B cell (primary cell): ENCODE measurements at regions not wholly inside any gene's neighbourhood (a gene's known extent, or its start where the extent isn't known, plus 50 kb on each side); places are given as distances from the start of the nearest gene placed in this dataset.

Experiments
- ATAC-seq: fragments of 200-7000 bp; cut with Tn5 transposase; one replicate; pipeline ENCODE4 v1.10.0; 2021; ENCODE audit warnings: low read depth, mild to moderate bottlenecking, moderate number of reproducible peaks, moderate library complexity
- CTCF ChIA-PET: fragments of 350-600 bp; sonication (Branson Sonifier 250); formaldehyde crosslinking; loops from one replicate; lab custom pipeline; 2021; ENCODE audit warnings: antibody characterized with exemption, inconsistent platforms; lab: Charles Lee
- POLR2A ChIA-PET: fragments of 350-600 bp; sonication (Branson Sonifier 250); formaldehyde crosslinking; loops from one replicate; lab custom pipeline; 2021; ENCODE audit warnings: antibody characterized with exemption; lab: Charles Lee
- DNase-seq: peaks from one replicate; pipeline ENCODE4 v3.0.0; 2013
- H2AFZ ChIP-seq: 2 replicates; pipeline ENCODE4 v1.6.1; 2012; ENCODE audit warnings: mild to moderate bottlenecking, low read depth, low read length; ENCODE audit not compliant: insufficient read depth, poor library complexity, severe bottlenecking
- H3K27ac ChIP-seq, 2 donors: 1 replicate in 1 of 2; 2 replicates in 1 of 2; pipeline ENCODE4 v1.5.1; 2012 to 2013; ENCODE audit warnings: low read length in 2 of 2, mild to moderate bottlenecking in 2 of 2, moderate library complexity in 1 of 2
- H3K27me3 ChIP-seq, 4 experiments: fragments of 200-600 bp in 1 of 4; sonication (generic) in 1 of 4; replicated peaks in 1 of 4; 1 replicate in 2 of 4; 2 replicates in 2 of 4; pipeline versions ENCODE4 v1.6.1 to v1.7.0; 2013 to 2016; ENCODE audit warnings: low read length in 3 of 4, mild to moderate bottlenecking in 2 of 4, mixed read lengths in 1 of 4, moderate library complexity in 1 of 4; ENCODE audit not compliant: insufficient read depth in 4 of 4, control insufficient read depth in 3 of 4; ENCODE audit errors: control extremely low read depth in 1 of 4
- H3K36me3 ChIP-seq, 2 experiments: replicated peaks in 1 of 2; 1 replicate in 1 of 2; 2 replicates in 1 of 2; pipeline versions ENCODE4 v1.6.1 to v1.7.1; 2013; ENCODE audit warnings: low read length in 1 of 2; ENCODE audit not compliant: insufficient read depth in 2 of 2, control insufficient read depth in 1 of 2; ENCODE audit errors: control extremely low read depth in 1 of 2, extremely low read depth in 1 of 2
- H3K4me1 ChIP-seq, 2 donors: fragments of 200-600 bp in 1 of 2; sonication (generic) in 1 of 2; 1 replicate in 1 of 2; 2 replicates in 1 of 2; pipeline versions ENCODE4 v1.5.1 to v1.6.1; 2013 to 2017; ENCODE audit warnings: low read length in 2 of 2; ENCODE audit not compliant: control insufficient read depth in 2 of 2, insufficient read depth in 2 of 2
- H3K4me2 ChIP-seq: replicated peaks from 2 replicates; pipeline ENCODE3; 2012; ENCODE audit warnings: mild to moderate bottlenecking, low read depth, low read length; ENCODE audit not compliant: poor library complexity, severe bottlenecking
- H3K4me3 ChIP-seq, 5 experiments: fragments of 200-600 bp in 1 of 5; sonication (generic) in 1 of 5; 1 replicate in 3 of 5; 2 replicates in 2 of 5; pipeline versions ENCODE4 v1.5.1 to v1.7.0; 2011 to 2016; ENCODE audit warnings: low read length in 4 of 5, mild to moderate bottlenecking in 4 of 5, low read depth in 2 of 5, control low read depth in 1 of 5, moderate library complexity in 1 of 5; ENCODE audit not compliant: insufficient read depth in 1 of 5; ENCODE audit errors: control extremely low read depth in 1 of 5, extremely low read depth in 1 of 5
- H3K79me2 ChIP-seq: fragments of 200-600 bp; sonication (generic); one replicate; pipeline ENCODE4 v1.6.0; 2016; ENCODE audit warnings: low read length; ENCODE audit not compliant: control insufficient read depth, insufficient read depth
- H3K9ac ChIP-seq: fragments of 200-600 bp; sonication (generic); 2 replicates; pipeline ENCODE4 v1.6.1; 2017; ENCODE audit warnings: mild to moderate bottlenecking, low read length, moderate library complexity
- H3K9me3 ChIP-seq, 3 donors: one replicate each; pipeline versions ENCODE4 v1.6.1 to v1.7.1; 2013; ENCODE audit warnings: low read length in 2 of 3; ENCODE audit not compliant: control insufficient read depth in 2 of 3, insufficient read depth in 1 of 3; ENCODE audit errors: control extremely low read depth in 1 of 3
- H4K20me1 ChIP-seq: 2 replicates; pipeline ENCODE4 v1.6.0; 2012; ENCODE audit warnings: mild to moderate bottlenecking, low read length; ENCODE audit not compliant: insufficient read depth, control insufficient read depth, poor library complexity, severe bottlenecking
- H3K27ac Mint-ChIP-seq: one replicate; pipeline ENCODE4 v1.8.0; 2021; ENCODE audit warnings: mixed read lengths
- H3K27me3 Mint-ChIP-seq: one replicate; pipeline ENCODE4 v1.8.0; 2021; ENCODE audit warnings: mixed read lengths
- H3K4me1 Mint-ChIP-seq: one replicate; pipeline ENCODE4 v1.8.0; 2021; ENCODE audit warnings: mixed read lengths
- H3K4me3 Mint-ChIP-seq: one replicate; pipeline ENCODE4 v1.8.0; 2021; ENCODE audit warnings: mixed read lengths
- H3K9me3 Mint-ChIP-seq: one replicate; pipeline ENCODE4 v1.8.0; 2022; ENCODE audit warnings: mixed read lengths; ENCODE audit not compliant: insufficient read depth
- CTCF ChIP-seq: fragments of 200-600 bp; IDR thresholded peaks from one replicate; pipeline ENCODE4 v1.8.0; 2022; ENCODE audit warnings: antibody characterized with exemption, mild to moderate bottlenecking
- EZH2 ChIP-seq: IDR thresholded peaks from 2 replicates; pipeline ENCODE4 v1.6.1; 2012; ENCODE audit warnings: borderline replicate concordance, low read depth, mild to moderate bottlenecking, moderate library complexity, low read length; ENCODE audit not compliant: insufficient read depth, poor library complexity, severe bottlenecking
- WGBS: methylation state at CpG from one replicate; pipeline ENCODE4 v1.1.5; 2013; ENCODE audit warnings: missing lambda C conversion rate; ENCODE audit not compliant: insufficient coverage; 5-methylcytosine and 5-hydroxymethylcytosine counted together
- intact Hi-C: fragments of 100-400 bp; cut with micrococcal nuclease; formaldehyde crosslinking; loops from one replicate; pipeline ENCODE4 v1.10.0; 2022

- DNase-seq (no peak), ATAC-seq (no peak)
- peaks cover 4% of the 10 kb centered on the region for H3K9me3 Mint-ChIP-seq
- no peaks in the 10 kb centered on the region for H3K36me3 ChIP-seq
- no peaks in the 10 kb centered on the region for H3K79me2 ChIP-seq
- H3K27me3 Mint-ChIP-seq = no peaks in the 10 kb centered on the region
- no CpG with 5 or more reads among the region's 6 CpGs for WGBS
- H3K4me1 ChIP-seq = no peaks in the 10 kb centered on the region
- H3K4me3 ChIP-seq = no peak overlapping the region
- intact Hi-C loops = no loop called here
- TF ChIP-seq CTCF (no peak), EZH2 (no peak)
- H3K4me3 Mint-ChIP-seq = no peak overlapping the region
- H3K4me1 Mint-ChIP-seq = no peaks in the 10 kb centered on the region
- H3K9ac ChIP-seq = no peak overlapping the region
- ChIA-PET CTCF (no interaction called here), POLR2A (no interaction called here)
- H4K20me1 ChIP-seq = no peaks in the 10 kb centered on the region
- no peak overlapping the region for H3K4me2 ChIP-seq
- H3K27ac Mint-ChIP-seq = no peak overlapping the region
- H3K27ac ChIP-seq = no peak overlapping the region
- no peak overlapping the region for H2AFZ ChIP-seq
- no peaks in the 10 kb centered on the region for H3K9me3 ChIP-seq
- H3K27me3 ChIP-seq = no peaks in the 10 kb centered on the region
These were observed 761.0 kb upstream of the POU3F3 start for GRCh38 chr2:104092886-104093285.

- H3K27me3 Mint-ChIP-seq = peaks cover 4% of the 10 kb centered on the region
- H4K20me1 ChIP-seq = no peaks in the 10 kb centered on the region
- no peak overlapping the region for H3K4me3 Mint-ChIP-seq
- no peaks in the 10 kb centered on the region for H3K36me3 ChIP-seq
- H3K27ac Mint-ChIP-seq = peak overlapping the region; percentile 34
- H3K9me3 ChIP-seq = no peaks in the 10 kb centered on the region
- ChIA-PET CTCF (no interaction called here), POLR2A (no interaction called here)
- no peak overlapping the region for H3K4me2 ChIP-seq
- peaks cover 18% of the 10 kb centered on the region for H3K4me1 Mint-ChIP-seq
- no peak overlapping the region for H3K4me3 ChIP-seq
- no peaks in the 10 kb centered on the region for H3K27me3 ChIP-seq
- no peaks in the 10 kb centered on the region for H3K4me1 ChIP-seq
- H3K79me2 ChIP-seq = no peaks in the 10 kb centered on the region
- no CpG with 5 or more reads among the region's 3 CpGs for WGBS
- DNase-seq (no peak), ATAC-seq (no peak)
- no peak overlapping the region for H3K9ac ChIP-seq
- no peak for TF ChIP-seq EZH2
- no peak overlapping the region for H2AFZ ChIP-seq
- H3K9me3 Mint-ChIP-seq = peaks cover 3% of the 10 kb centered on the region
- intact Hi-C loops = no loop called here
- H3K27ac ChIP-seq = no peak overlapping the region
These were observed 751.3 kb upstream of the POU3F3 start for GRCh38 chr2:104102615-104103014.
